ENCODE measurements at regions not wholly inside any gene's neighbourhood (a gene's known extent, or its start where the extent isn't known, plus 50 kb on each side); places are given as distances from the start of the nearest gene placed in this dataset.

GRCh38 chr3:117754058-117754457 lies 1044.5 kb downstream of the TUSC7 start:
- H3K4me3 ChIP-seq, result no peak overlapping the region
- no peak overlapping the region for H3K9ac ChIP-seq (ENCODE audit: low read depth in 2 of 2, low read length in 2 of 2)
- TF ChIP-seq, protein P1, sequence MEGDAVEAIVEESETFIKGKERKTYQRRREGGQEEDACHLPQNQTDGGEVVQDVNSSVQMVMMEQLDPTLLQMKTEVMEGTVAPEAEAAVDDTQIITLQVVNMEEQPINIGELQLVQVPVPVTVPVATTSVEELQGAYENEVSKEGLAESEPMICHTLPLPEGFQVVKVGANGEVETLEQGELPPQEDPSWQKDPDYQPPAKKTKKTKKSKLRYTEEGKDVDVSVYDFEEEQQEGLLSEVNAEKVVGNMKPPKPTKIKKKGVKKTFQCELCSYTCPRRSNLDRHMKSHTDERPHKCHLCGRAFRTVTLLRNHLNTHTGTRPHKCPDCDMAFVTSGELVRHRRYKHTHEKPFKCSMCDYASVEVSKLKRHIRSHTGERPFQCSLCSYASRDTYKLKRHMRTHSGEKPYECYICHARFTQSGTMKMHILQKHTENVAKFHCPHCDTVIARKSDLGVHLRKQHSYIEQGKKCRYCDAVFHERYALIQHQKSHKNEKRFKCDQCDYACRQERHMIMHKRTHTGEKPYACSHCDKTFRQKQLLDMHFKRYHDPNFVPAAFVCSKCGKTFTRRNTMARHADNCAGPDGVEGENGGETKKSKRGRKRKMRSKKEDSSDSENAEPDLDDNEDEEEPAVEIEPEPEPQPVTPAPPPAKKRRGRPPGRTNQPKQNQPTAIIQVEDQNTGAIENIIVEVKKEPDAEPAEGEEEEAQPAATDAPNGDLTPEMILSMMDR (IDR thresholded peaks at IDR 0.05), result no peak
- no peaks in the 10 kb centered on the region for H3K27me3 ChIP-seq
- DNase-seq, result no peak
- intact Hi-C loops (cut with DNase I), result no loop called here
- no peaks in the 10 kb centered on the region for H3K9me3 ChIP-seq
- no peaks in the 10 kb centered on the region for H3K36me3 ChIP-seq
- no peak overlapping the region for H3K27ac ChIP-seq
- H3K4me1 ChIP-seq, result no peaks in the 10 kb centered on the region

GRCh38 chr3:117754841-117755240 lies 1045.3 kb downstream of the TUSC7 start:
- Histone ChIP-seq H3K36me3 (no peaks in the 10 kb centered on the region), H3K4me1 (no peaks in the 10 kb centered on the region), H3K9ac (ENCODE audit: low read depth in 2 of 2, low read length in 2 of 2) (no peak overlapping the region), H3K27me3 (no peaks in the 10 kb centered on the region), H3K27ac (no peak overlapping the region), H3K4me3 (no peak overlapping the region), H3K9me3 (no peaks in the 10 kb centered on the region)
- intact Hi-C loops (cut with DNase I), result no loop called here
- DNase-seq, result no peak
- TF ChIP-seq, protein P1 (IDR thresholded peaks at IDR 0.05), result no peak

GRCh38 chr3:117756563-117756962 lies 1047.0 kb downstream of the TUSC7 start:
- Histone ChIP-seq H3K27ac (no peak overlapping the region), H3K4me1 (no peaks in the 10 kb centered on the region), H3K4me3 (no peak overlapping the region), H3K36me3 (no peaks in the 10 kb centered on the region), H3K9ac (ENCODE audit: low read depth in 2 of 2, low read length in 2 of 2) (no peak overlapping the region), H3K9me3 (no peaks in the 10 kb centered on the region), H3K27me3 (no peaks in the 10 kb centered on the region)
- intact Hi-C loops (cut with DNase I), result no loop called here
- no peak for DNase-seq
- TF ChIP-seq, protein P1 (IDR thresholded peaks at IDR 0.05), result no peak

- no peak for DNase-seq
- intact Hi-C loops (cut with DNase I), result no loop called here
- no peaks in the 10 kb centered on the region for H3K36me3 ChIP-seq
- no peaks in the 10 kb centered on the region for H3K9me3 ChIP-seq
- H3K4me1 ChIP-seq, result no peaks in the 10 kb centered on the region
- H3K9ac ChIP-seq (ENCODE audit: low read depth in 2 of 2, low read length in 2 of 2), result no peak overlapping the region
- no peak overlapping the region for H3K27ac ChIP-seq
- TF ChIP-seq, protein P1 (IDR thresholded peaks at IDR 0.05), result no peak
- no peak overlapping the region for H3K4me3 ChIP-seq
- H3K27me3 ChIP-seq, result no peaks in the 10 kb centered on the region
Measured at GRCh38 chr3:117761703-117762620, 1052.4 kb downstream of the TUSC7 start.

DNA sequence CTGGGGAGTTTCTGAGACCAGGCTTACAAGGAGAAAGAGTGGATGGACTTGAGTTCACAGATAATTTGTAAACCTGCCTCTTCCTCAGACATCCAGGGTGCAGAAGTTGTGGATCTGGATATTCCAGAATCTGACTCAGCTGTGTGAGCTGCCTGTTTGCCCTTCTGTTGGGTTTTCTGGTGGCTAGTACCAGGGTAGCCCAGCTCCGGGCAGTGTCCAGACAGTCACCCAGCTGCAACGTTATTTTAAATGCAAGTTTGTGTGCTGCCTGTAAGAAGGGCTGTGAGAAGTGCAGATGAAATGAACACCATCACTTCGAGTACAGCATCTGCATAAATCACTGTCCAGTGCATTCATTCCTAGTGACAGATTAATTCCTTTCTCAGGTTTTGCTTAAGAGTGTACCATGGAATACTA lies 1053.0 kb downstream of the TUSC7 start:
- intact Hi-C loops (cut with DNase I), result no loop called here
- no peak overlapping the region for H3K4me3 ChIP-seq
- no peak overlapping the region for H3K9ac ChIP-seq (ENCODE audit: low read depth in 2 of 2, low read length in 2 of 2)
- H3K36me3 ChIP-seq, result no peaks in the 10 kb centered on the region
- no peaks in the 10 kb centered on the region for H3K4me1 ChIP-seq
- TF ChIP-seq, protein P1 (IDR thresholded peaks at IDR 0.05), result no peak
- H3K27me3 ChIP-seq, result no peaks in the 10 kb centered on the region
- no peaks in the 10 kb centered on the region for H3K9me3 ChIP-seq
- no peak for DNase-seq
- no peak overlapping the region for H3K27ac ChIP-seq

Data from colonic mucosa (tissue), 4 donors.